WTC11 (cell line): ENCODE measurements at regions not wholly inside any gene's neighbourhood (a gene's known extent, or its start where the extent isn't known, plus 50 kb on each side); places are given as distances from the start of the nearest gene placed in this dataset.

Experiments
- ATAC-seq: fragments of 200-7000 bp; cut with Tn5 transposase; 2 replicates; pipeline ENCODE4 v1.10.0; 2021; ENCODE audit warnings: mild to moderate bottlenecking, moderate library complexity
- CTCF ChIA-PET: fragments of 300-600 bp; sonication (Branson Sonifier 250); formaldehyde crosslinking; loops from one replicate; lab custom pipeline; 2021; ENCODE audit warnings: antibody characterized with exemption; lab: Charles Lee
- POLR2A ChIA-PET: fragments of 350-600 bp; sonication (Branson Sonifier 250); formaldehyde crosslinking; loops from one replicate; lab custom pipeline; 2021; ENCODE audit warnings: antibody characterized with exemption; lab: Charles Lee
- DNase-seq: peaks from one replicate; pipeline ENCODE4 v3.0.0; 2021; ENCODE audit warnings: low spot score
- H3K27ac Mint-ChIP-seq: 2 replicates; pipeline ENCODE4 v1.8.0; 2021; ENCODE audit warnings: mixed read lengths
- H3K27me3 Mint-ChIP-seq: 2 replicates; pipeline ENCODE4 v1.8.0; 2021; ENCODE audit warnings: low read depth, mild to moderate bottlenecking, moderate library complexity, mixed read lengths
- H3K36me3 Mint-ChIP-seq: 2 replicates; pipeline ENCODE4 v1.8.0; 2021; ENCODE audit warnings: mixed read lengths
- H3K4me1 Mint-ChIP-seq: 2 replicates; pipeline ENCODE4 v1.8.0; 2022; ENCODE audit warnings: mixed read lengths
- H3K4me3 Mint-ChIP-seq: 2 replicates; pipeline ENCODE4 v1.8.0; 2021; ENCODE audit warnings: mild to moderate bottlenecking, moderate library complexity, mixed read lengths
- H3K9me3 Mint-ChIP-seq: 2 replicates; pipeline ENCODE4 v1.8.0; 2021; ENCODE audit warnings: mixed read lengths
- FOXP1 ChIP-seq: sonication (generic); formaldehyde crosslinking; IDR thresholded peaks from 2 replicates; pipeline ENCODE4 v1.8.0; 2022; ENCODE audit warnings: missing genetic modification reagents, mild to moderate bottlenecking, moderate library complexity, borderline replicate concordance
- HMGA2 ChIP-seq: fragments of 250-450 bp; sonication (Bioruptor Pico); IDR thresholded peaks from 2 replicates; pipeline ENCODE4 v1.4.0; 2021; ENCODE audit warnings: mild to moderate bottlenecking, moderate library complexity
- JAZF1 ChIP-seq: fragments of 250-450 bp; sonication (Bioruptor Pico); IDR thresholded peaks from 2 replicates; pipeline ENCODE4 v1.9.0; 2021; ENCODE audit warnings: moderate library complexity, mild to moderate bottlenecking, inconsistent platforms
- MXD4 ChIP-seq: fragments of 250-450 bp; sonication (Bioruptor Pico); IDR thresholded peaks from 2 replicates; pipeline ENCODE4 v1.8.0; 2021; ENCODE audit warnings: mild to moderate bottlenecking, moderate library complexity, borderline replicate concordance
- NR1H2 ChIP-seq: sonication (generic); formaldehyde crosslinking; IDR thresholded peaks from 2 replicates; pipeline ENCODE4 v1.9.0; 2021; ENCODE audit warnings: mild to moderate bottlenecking, moderate library complexity, missing genetic modification reagents
- NR2C2 ChIP-seq: sonication (generic); formaldehyde crosslinking; IDR thresholded peaks from 2 replicates; pipeline ENCODE4 v1.8.0; 2022; ENCODE audit warnings: mild to moderate bottlenecking, missing genetic modification reagents
- PRRX2 ChIP-seq: fragments of 250-450 bp; sonication (Bioruptor Pico); IDR thresholded peaks from 2 replicates; pipeline ENCODE4 v1.8.0; 2021; ENCODE audit warnings: mild to moderate bottlenecking
- RORB ChIP-seq: fragments of 250-450 bp; sonication (Bioruptor Pico); IDR thresholded peaks from 2 replicates; pipeline ENCODE4 v1.9.0; 2021; ENCODE audit warnings: mild to moderate bottlenecking
- SMAD4 ChIP-seq: sonication (generic); formaldehyde crosslinking; IDR thresholded peaks from 2 replicates; pipeline ENCODE4 v1.8.0; 2022; ENCODE audit warnings: mild to moderate bottlenecking, missing genetic modification reagents
- TEAD4 ChIP-seq: sonication (generic); formaldehyde crosslinking; IDR thresholded peaks from 2 replicates; pipeline ENCODE4 v1.8.0; 2022; ENCODE audit warnings: mild to moderate bottlenecking, missing genetic modification reagents
- ZNF138 ChIP-seq: sonication (generic); formaldehyde crosslinking; conservative IDR thresholded peaks from 2 replicates; pipeline ENCODE4 v1.8.1; 2022; ENCODE audit warnings: mild to moderate bottlenecking, moderate library complexity, missing genetic modification reagents
- ZNF219 ChIP-seq: sonication (generic); formaldehyde crosslinking; IDR thresholded peaks from 2 replicates; pipeline ENCODE4 v1.8.0; 2023; ENCODE audit warnings: missing genetic modification reagents, mild to moderate bottlenecking, borderline replicate concordance
- ZNF263 ChIP-seq: sonication (generic); formaldehyde crosslinking; IDR thresholded peaks from 2 replicates; pipeline ENCODE4 v1.8.1; 2022; ENCODE audit warnings: low read depth, mild to moderate bottlenecking, moderate library complexity, missing genetic modification reagents
- TF ChIP-seq, protein P1 (sequence below): fragments of 250-450 bp; sonication (Bioruptor Pico); IDR thresholded peaks from 2 replicates; pipeline ENCODE4 v1.9.0; 2021; ENCODE audit warnings: mild to moderate bottlenecking
- TF ChIP-seq, protein P2 (sequence below): sonication (generic); formaldehyde crosslinking; IDR thresholded peaks from 2 replicates; pipeline ENCODE4 v1.8.1; 2023; ENCODE audit warnings: mild to moderate bottlenecking, moderate library complexity, missing genetic modification reagents
- TF ChIP-seq, protein P3 (sequence below): sonication (generic); formaldehyde crosslinking; IDR thresholded peaks from 2 replicates; pipeline ENCODE4 v1.8.1; 2022; ENCODE audit warnings: mild to moderate bottlenecking, missing genetic modification reagents, moderate library complexity, borderline replicate concordance
- TF ChIP-seq, protein P4 (sequence below): sonication (generic); formaldehyde crosslinking; IDR thresholded peaks from 2 replicates; pipeline ENCODE4 v1.8.1; 2023; ENCODE audit warnings: mild to moderate bottlenecking, missing genetic modification reagents, moderate library complexity
- TF ChIP-seq, protein P5 (sequence below): fragments of 250-450 bp; sonication (Bioruptor Pico); conservative IDR thresholded peaks from 2 replicates; pipeline ENCODE4 v1.9.0; 2021; ENCODE audit warnings: mild to moderate bottlenecking
- TF ChIP-seq, protein P6 (sequence below): sonication (generic); formaldehyde crosslinking; IDR thresholded peaks from 2 replicates; pipeline ENCODE4 v1.8.0; 2023; ENCODE audit warnings: missing genetic modification reagents
- TF ChIP-seq, protein P7 (sequence below): sonication (generic); formaldehyde crosslinking; IDR thresholded peaks from 2 replicates; pipeline ENCODE4 v1.8.1; 2022; ENCODE audit warnings: low read depth, missing genetic modification reagents, borderline replicate concordance

DNA sequence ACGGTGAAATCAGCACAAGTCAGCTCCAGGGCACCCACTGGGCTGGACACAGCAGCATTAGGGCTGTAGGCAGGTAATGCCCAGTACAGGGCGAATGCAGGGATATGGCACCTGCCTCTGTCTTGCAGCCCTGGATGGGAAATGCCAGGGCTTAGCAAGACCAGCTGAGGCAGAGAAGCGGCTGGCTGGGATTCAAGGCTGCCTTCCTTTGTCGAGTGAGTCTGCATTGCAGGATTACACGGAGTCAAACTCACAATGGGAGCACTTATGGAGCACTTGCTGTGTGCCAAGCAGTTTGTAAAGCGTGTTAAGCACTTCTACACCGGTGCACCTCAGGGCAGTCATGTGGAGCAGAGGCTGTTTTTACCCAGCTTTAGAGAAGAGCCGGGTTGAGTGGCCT, 87.3 kb upstream of the HDAC4 start:
- CTCF ChIA-PET, result no interaction called here
- no peak overlapping the region for H3K27ac Mint-ChIP-seq
- POLR2A ChIA-PET, result no interaction called here
- H3K36me3 Mint-ChIP-seq, result no peaks in the 10 kb centered on the region
- no peaks in the 10 kb centered on the region for H3K4me1 Mint-ChIP-seq
- H3K27me3 Mint-ChIP-seq, result no peaks in the 10 kb centered on the region; the same call in 1 of the 2 replicates
- TF ChIP-seq MXD4 (CRISPR knock-in tag), result no peak
- no peak for TF ChIP-seq PRRX2 (CRISPR knock-in tag)
- TF ChIP-seq NR1H2 (CRISPR knock-in tag), result no peak
- TF ChIP-seq, protein P1, sequence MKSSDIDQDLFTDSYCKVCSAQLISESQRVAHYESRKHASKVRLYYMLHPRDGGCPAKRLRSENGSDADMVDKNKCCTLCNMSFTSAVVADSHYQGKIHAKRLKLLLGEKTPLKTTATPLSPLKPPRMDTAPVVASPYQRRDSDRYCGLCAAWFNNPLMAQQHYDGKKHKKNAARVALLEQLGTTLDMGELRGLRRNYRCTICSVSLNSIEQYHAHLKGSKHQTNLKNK (CRISPR knock-in tag), result no peak
- TF ChIP-seq FOXP1 (CRISPR knock-in tag), result no peak
- TF ChIP-seq, protein P2, sequence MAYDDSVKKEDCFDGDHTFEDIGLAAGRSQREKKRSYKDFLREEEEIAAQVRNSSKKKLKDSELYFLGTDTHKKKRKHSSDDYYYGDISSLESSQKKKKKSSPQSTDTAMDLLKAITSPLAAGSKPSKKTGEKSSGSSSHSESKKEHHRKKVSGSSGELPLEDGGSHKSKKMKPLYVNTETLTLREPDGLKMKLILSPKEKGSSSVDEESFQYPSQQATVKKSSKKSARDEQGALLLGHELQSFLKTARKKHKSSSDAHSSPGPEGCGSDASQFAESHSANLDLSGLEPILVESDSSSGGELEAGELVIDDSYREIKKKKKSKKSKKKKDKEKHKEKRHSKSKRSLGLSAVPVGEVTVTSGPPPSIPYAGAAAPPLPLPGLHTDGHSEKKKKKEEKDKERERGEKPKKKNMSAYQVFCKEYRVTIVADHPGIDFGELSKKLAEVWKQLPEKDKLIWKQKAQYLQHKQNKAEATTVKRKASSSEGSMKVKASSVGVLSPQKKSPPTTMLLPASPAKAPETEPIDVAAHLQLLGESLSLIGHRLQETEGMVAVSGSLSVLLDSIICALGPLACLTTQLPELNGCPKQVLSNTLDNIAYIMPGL (CRISPR knock-in tag), result no peak
- no peak for TF ChIP-seq RORB (CRISPR knock-in tag)
- no peak for TF ChIP-seq TEAD4 (CRISPR knock-in tag)
- TF ChIP-seq, protein P3, sequence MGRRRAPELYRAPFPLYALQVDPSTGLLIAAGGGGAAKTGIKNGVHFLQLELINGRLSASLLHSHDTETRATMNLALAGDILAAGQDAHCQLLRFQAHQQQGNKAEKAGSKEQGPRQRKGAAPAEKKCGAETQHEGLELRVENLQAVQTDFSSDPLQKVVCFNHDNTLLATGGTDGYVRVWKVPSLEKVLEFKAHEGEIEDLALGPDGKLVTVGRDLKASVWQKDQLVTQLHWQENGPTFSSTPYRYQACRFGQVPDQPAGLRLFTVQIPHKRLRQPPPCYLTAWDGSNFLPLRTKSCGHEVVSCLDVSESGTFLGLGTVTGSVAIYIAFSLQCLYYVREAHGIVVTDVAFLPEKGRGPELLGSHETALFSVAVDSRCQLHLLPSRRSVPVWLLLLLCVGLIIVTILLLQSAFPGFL (CRISPR knock-in tag), result no peak
- TF ChIP-seq JAZF1, result no peak
- TF ChIP-seq SMAD4 (CRISPR knock-in tag), result no peak
- TF ChIP-seq, protein P4, sequence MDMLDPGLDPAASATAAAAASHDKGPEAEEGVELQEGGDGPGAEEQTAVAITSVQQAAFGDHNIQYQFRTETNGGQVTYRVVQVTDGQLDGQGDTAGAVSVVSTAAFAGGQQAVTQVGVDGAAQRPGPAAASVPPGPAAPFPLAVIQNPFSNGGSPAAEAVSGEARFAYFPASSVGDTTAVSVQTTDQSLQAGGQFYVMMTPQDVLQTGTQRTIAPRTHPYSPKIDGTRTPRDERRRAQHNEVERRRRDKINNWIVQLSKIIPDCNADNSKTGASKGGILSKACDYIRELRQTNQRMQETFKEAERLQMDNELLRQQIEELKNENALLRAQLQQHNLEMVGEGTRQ, result no peak
- no peak for TF ChIP-seq ZNF219 (CRISPR knock-in tag)
- TF ChIP-seq, protein P5, sequence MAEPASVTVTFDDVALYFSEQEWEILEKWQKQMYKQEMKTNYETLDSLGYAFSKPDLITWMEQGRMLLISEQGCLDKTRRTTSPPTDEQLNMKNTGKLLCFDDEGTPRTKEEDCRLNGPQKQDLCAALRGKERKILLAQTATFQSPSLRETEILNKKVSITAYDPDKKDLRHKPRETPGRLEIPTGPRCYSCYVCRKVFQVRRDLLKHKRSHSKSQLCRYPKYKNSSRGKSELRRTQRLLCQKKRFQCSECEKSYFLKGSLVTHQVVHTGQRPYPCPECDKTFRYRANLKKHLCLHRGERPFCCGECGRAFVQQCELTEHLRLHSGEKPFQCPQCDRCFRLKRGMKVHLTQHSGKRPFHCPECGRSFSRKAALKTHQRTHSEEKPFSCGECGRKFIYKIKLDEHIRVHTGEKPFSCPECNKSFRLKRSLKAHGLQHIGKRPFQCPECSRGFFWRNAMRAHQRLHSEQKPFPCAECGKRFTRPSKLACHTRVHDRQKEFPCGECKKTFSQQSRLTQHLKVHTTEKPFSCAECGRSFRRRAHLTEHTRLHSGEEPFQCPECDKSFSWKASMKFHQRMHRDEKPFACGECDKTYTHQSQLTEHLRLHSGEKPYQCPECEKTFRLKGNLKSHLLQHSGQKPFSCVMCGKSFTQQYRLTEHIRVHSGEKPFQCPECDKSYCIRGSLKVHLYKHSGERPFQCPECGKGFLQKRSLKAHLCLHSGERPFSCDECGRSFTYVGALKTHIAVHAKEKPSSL (CRISPR knock-in tag), result no peak
- TF ChIP-seq HMGA2 (CRISPR knock-in tag), result no peak
- no peak for TF ChIP-seq ZNF138
- TF ChIP-seq NR2C2 (CRISPR knock-in tag), result no peak
- no peak for TF ChIP-seq ZNF263 (CRISPR knock-in tag)
- no peak overlapping the region for H3K4me3 Mint-ChIP-seq
- no peak for DNase-seq
- no peak for ATAC-seq
- H3K9me3 Mint-ChIP-seq, result peaks cover 5% of the 10 kb centered on the region

DNA sequence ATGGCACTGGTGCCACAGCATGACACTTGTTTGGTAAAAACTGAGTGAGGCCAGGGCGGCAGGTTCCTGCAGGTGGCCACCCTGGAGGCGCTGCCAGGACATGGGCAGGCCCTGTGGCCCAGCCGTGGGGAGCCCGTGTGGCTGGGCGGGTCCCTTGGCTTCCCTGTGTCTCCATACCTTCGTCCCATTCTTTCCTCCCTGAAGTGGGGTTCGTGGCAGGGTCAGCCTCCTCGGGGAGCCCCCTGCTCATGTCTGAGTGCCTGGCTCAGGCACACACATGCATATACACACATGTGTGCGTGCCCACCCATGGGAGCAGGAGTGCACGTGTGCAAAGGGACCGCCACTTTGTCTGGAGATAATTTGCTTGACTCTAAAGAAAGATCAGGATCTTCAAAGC, 86.5 kb upstream of the HDAC4 start:
- ATAC-seq (no peak), DNase-seq (no peak)
- H3K4me3 Mint-ChIP-seq, result no peak overlapping the region
- ChIA-PET CTCF (no interaction called here), POLR2A (no interaction called here)
- TF ChIP-seq, protein P6, sequence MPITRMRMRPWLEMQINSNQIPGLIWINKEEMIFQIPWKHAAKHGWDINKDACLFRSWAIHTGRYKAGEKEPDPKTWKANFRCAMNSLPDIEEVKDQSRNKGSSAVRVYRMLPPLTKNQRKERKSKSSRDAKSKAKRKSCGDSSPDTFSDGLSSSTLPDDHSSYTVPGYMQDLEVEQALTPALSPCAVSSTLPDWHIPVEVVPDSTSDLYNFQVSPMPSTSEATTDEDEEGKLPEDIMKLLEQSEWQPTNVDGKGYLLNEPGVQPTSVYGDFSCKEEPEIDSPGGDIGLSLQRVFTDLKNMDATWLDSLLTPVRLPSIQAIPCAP (CRISPR knock-in tag), result no peak
- TF ChIP-seq, protein P7, sequence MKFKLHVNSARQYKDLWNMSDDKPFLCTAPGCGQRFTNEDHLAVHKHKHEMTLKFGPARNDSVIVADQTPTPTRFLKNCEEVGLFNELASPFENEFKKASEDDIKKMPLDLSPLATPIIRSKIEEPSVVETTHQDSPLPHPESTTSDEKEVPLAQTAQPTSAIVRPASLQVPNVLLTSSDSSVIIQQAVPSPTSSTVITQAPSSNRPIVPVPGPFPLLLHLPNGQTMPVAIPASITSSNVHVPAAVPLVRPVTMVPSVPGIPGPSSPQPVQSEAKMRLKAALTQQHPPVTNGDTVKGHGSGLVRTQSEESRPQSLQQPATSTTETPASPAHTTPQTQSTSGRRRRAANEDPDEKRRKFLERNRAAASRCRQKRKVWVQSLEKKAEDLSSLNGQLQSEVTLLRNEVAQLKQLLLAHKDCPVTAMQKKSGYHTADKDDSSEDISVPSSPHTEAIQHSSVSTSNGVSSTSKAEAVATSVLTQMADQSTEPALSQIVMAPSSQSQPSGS, result no peak
- H3K27ac Mint-ChIP-seq, result no peak overlapping the region
- peaks cover 2% of the 10 kb centered on the region for H3K4me1 Mint-ChIP-seq
- H3K27me3 Mint-ChIP-seq, result no peaks in the 10 kb centered on the region; the same call in 1 of the 2 replicates
- H3K9me3 Mint-ChIP-seq, result peaks cover 5% of the 10 kb centered on the region
- no peaks in the 10 kb centered on the region for H3K36me3 Mint-ChIP-seq
